GM23338 (cell line): ENCODE measurements at regions not wholly inside any gene's neighbourhood (a gene's known extent, or its start where the extent isn't known, plus 50 kb on each side); places are given as distances from the start of the nearest gene placed in this dataset.
A peak's percentile ranks its signal among the peaks of the same experiment; 100 is the strongest.

Source experiments
- ATAC-seq: fragments of 200-7000 bp; cut with Tn5 transposase; 3 replicates; pipeline ENCODE4 v1.9.1; 2020
- DNase-seq: peaks from one replicate; pipeline ENCODE4 v3.0.0-alpha.2; 2015; ENCODE audit warnings: low spot score
- H2AFZ ChIP-seq: fragments of 200-600 bp; sonication (generic); 2 replicates; pipeline ENCODE4 v1.8.0; 2016; ENCODE audit warnings: antibody characterized with exemption, mild to moderate bottlenecking, moderate library complexity
- H3F3A ChIP-seq: fragments of 200-600 bp; sonication (generic); replicated peaks from 2 replicates; pipeline ENCODE4 v1.8.0; 2017; ENCODE audit warnings: antibody characterized with exemption, mixed run types, low read depth
- H3K27ac ChIP-seq: fragments of 200-600 bp; sonication (generic); 2 replicates; pipeline ENCODE4 v1.6.1; 2016; ENCODE audit warnings: low read depth
- H3K27me3 ChIP-seq: fragments of 200-600 bp; sonication (generic); 2 replicates; pipeline ENCODE4 v1.8.0; 2016; ENCODE audit warnings: mild to moderate bottlenecking, mixed run types, moderate library complexity; ENCODE audit not compliant: insufficient read depth
- H3K36me3 ChIP-seq: fragments of 200-600 bp; sonication (generic); 2 replicates; pipeline ENCODE4 v1.8.0; 2016; ENCODE audit warnings: mild to moderate bottlenecking; ENCODE audit not compliant: insufficient read depth
- H3K4me1 ChIP-seq: fragments of 200-600 bp; sonication (generic); 2 replicates; pipeline ENCODE4 v1.8.0; 2016; ENCODE audit warnings: mild to moderate bottlenecking, moderate library complexity; ENCODE audit not compliant: insufficient read depth
- H3K4me2 ChIP-seq: fragments of 200-600 bp; sonication (generic); 2 replicates; pipeline ENCODE4 v1.7.1; 2017; ENCODE audit warnings: mixed run types
- H3K4me3 ChIP-seq: fragments of 200-600 bp; sonication (generic); 2 replicates; pipeline ENCODE4 v1.6.1; 2016; ENCODE audit warnings: mixed run types
- H3K79me2 ChIP-seq: fragments of 200-600 bp; sonication (generic); replicated peaks from 2 replicates; pipeline ENCODE4 v1.8.0; 2017; ENCODE audit warnings: mild to moderate bottlenecking; ENCODE audit not compliant: insufficient read depth
- H3K9me2 ChIP-seq: fragments of 200-600 bp; sonication (generic); 2 replicates; pipeline ENCODE4 v1.8.0; 2017; ENCODE audit not compliant: insufficient read depth
- H4K20me1 ChIP-seq: fragments of 200-600 bp; sonication (generic); replicated peaks from 2 replicates; pipeline ENCODE4 v1.8.0; 2017; ENCODE audit warnings: mild to moderate bottlenecking; ENCODE audit not compliant: insufficient read depth
- H3K27ac Mint-ChIP-seq: 2 replicates; pipeline ENCODE4 v1.8.0; 2020; ENCODE audit warnings: inconsistent platforms, mild to moderate bottlenecking, moderate library complexity, mixed read lengths
- H3K27me3 Mint-ChIP-seq: 3 replicates; pipeline ENCODE4 v1.8.0; 2022; ENCODE audit warnings: low read depth, mild to moderate bottlenecking, moderate library complexity, mixed read lengths, inconsistent platforms; ENCODE audit not compliant: insufficient read depth, poor library complexity
- H3K36me3 Mint-ChIP-seq: 3 replicates; pipeline ENCODE4 v1.8.0; 2021; ENCODE audit warnings: low read depth, mild to moderate bottlenecking, inconsistent platforms, moderate library complexity, mixed read lengths
- H3K4me1 Mint-ChIP-seq: 3 replicates; pipeline ENCODE4 v1.8.0; 2020; ENCODE audit warnings: mild to moderate bottlenecking, inconsistent platforms, mixed read lengths
- H3K4me3 Mint-ChIP-seq: 3 replicates; pipeline ENCODE4 v1.8.0; 2021; ENCODE audit warnings: moderate library complexity, mild to moderate bottlenecking, inconsistent platforms, mixed read lengths
- H3K9me3 Mint-ChIP-seq: 3 replicates; pipeline ENCODE4 v1.8.0; 2020; ENCODE audit warnings: moderate library complexity, mild to moderate bottlenecking, inconsistent platforms, mixed read lengths
- CREB1 ChIP-seq: fragments of 250-450 bp; sonication (Bioruptor Pico); IDR thresholded peaks from 2 replicates; pipeline ENCODE4 v1.5.0; 2020; ENCODE audit warnings: low read depth, mild to moderate bottlenecking, moderate library complexity
- CTCF ChIP-seq, 2 experiments: fragments of 200-600 bp in 1 of 2; sonication (generic) in 1 of 2; conservative IDR thresholded peaks; 2 replicates each; pipeline versions ENCODE4 v1.5.1 to v1.6.1; 2016 to 2017; ENCODE audit warnings: antibody characterized with exemption in 2 of 2, low read depth in 2 of 2, mild to moderate bottlenecking in 2 of 2, moderate library complexity in 1 of 2
- ETS1 ChIP-seq: IDR thresholded peaks from 2 replicates; pipeline ENCODE4 v1.6.1; 2016; ENCODE audit warnings: antibody characterized with exemption
- JUNB ChIP-seq: IDR thresholded peaks from one replicate; pipeline ENCODE4 v1.6.1; 2016; ENCODE audit warnings: antibody characterized with exemption; ENCODE audit not compliant: unreplicated experiment
- NANOG ChIP-seq: IDR thresholded peaks from 2 replicates; pipeline ENCODE4 v1.6.1; 2016; ENCODE audit warnings: antibody characterized with exemption, borderline replicate concordance
- POLR2AphosphoS5 ChIP-seq: IDR thresholded peaks from 2 replicates; pipeline ENCODE4 v1.6.1; 2016; ENCODE audit warnings: antibody characterized with exemption, low read depth
- STAT1 ChIP-seq: IDR thresholded peaks from one replicate; pipeline ENCODE4 v1.6.1; 2016; ENCODE audit warnings: antibody characterized with exemption; ENCODE audit not compliant: unreplicated experiment
- ZNF331 ChIP-seq: fragments of 250-450 bp; sonication (Bioruptor Pico); IDR thresholded peaks from 2 replicates; pipeline ENCODE4 v1.5.0; 2020; ENCODE audit warnings: low read depth, mild to moderate bottlenecking, moderate library complexity
- ZNF462 ChIP-seq: fragments of 250-450 bp; sonication (Bioruptor Pico); IDR thresholded peaks from 2 replicates; pipeline ENCODE4 v1.5.0; 2020; ENCODE audit warnings: mild to moderate bottlenecking, moderate library complexity

DNA sequence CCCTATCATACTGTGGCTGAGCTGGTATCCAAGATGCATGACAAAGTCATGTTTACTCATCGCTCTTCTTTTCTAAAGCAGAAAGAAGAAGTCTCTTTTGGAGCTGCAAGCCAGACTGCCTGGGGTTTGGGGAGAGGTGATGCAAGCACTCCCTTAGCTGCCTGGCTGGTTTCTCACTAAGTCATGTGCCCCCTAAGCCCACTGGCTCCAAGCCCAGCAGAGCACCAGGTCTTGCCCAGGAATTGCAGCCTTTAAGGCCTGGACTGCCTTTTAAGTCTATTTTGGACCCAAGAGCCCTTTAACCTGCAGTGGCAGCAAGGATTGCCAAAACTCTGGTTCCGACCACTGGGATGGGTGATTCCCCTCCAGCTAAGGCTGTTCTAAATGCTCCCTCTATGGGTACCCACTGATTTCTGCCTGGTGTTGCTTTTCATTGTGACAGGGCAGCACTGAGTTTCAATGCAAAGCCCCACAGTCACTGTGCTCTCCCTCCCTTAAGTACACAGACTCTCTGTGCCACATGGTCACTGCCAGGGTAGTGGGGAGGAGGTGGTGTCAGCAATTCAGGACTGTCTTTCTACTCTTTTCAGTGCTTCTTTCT lies 548.6 kb downstream of the TLL1 start:
- 0 out of 3 replicates have a peak, but pooled peaks cover 2% of the 10 kb centered on the region for H3K4me1 Mint-ChIP-seq
- H3K27ac Mint-ChIP-seq: no peak overlapping the region
- no peaks in the 10 kb centered on the region for H3K36me3 ChIP-seq
- no peaks in the 10 kb centered on the region for H3K4me1 ChIP-seq
- H3K27me3 Mint-ChIP-seq: no peaks in the 10 kb centered on the region
- H3K27me3 ChIP-seq: no peaks in the 10 kb centered on the region
- H2AFZ ChIP-seq: peak overlapping the region; percentile 56; the same call in 1 of the 2 replicates
- H3K27ac ChIP-seq: no peak overlapping the region
- DNase-seq (peak; percentile 3), ATAC-seq (peak; percentile 53)
- H3K4me3 ChIP-seq: no peak overlapping the region
- H3F3A ChIP-seq: no peaks in the 10 kb centered on the region
- H3K4me2 ChIP-seq: no peak overlapping the region
- no peak overlapping the region for H3K4me3 Mint-ChIP-seq
- no peaks in the 10 kb centered on the region for H3K79me2 ChIP-seq
- H3K9me2 ChIP-seq: no peaks in the 10 kb centered on the region
- TF ChIP-seq POLR2AphosphoS5 (no peak), CTCF (conservative IDR thresholded peaks at IDR 0.05; ENCODE audit: low read depth in 2 of 2) (0 out of 4 replicates have a peak, but pooled peaks of 1 of the 2 experiments have one; percentile 12)
- peaks cover 13% of the 10 kb centered on the region; the same call in 2 of the 3 replicates for H3K9me3 Mint-ChIP-seq
- H4K20me1 ChIP-seq: no peaks in the 10 kb centered on the region
- H3K36me3 Mint-ChIP-seq: no peaks in the 10 kb centered on the region; the same call in 2 of the 3 replicates

DNA sequence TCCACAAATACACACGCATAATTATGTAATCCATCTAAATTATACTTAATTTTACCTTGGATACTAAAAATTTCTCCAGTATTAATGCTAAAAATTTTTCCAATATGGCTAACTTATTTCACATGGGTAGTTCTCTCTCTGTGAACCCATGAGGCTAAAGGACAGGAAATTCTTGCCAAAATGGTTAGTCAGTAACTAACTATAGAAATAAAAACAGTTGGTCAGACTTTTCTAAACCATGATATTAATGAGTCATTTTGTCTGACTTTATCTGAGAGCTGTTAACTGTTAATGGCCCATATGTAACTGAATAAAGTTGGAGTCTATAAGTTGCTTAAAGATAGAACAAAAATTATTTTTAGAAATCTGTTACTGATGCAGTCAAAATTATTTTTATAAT lies 549.4 kb downstream of the TLL1 start:
- TF ChIP-seq POLR2AphosphoS5: no peak
- TF ChIP-seq ZNF462 (CRISPR knock-in tag): no peak
- no peak for TF ChIP-seq ZNF331 (CRISPR knock-in tag)
- no peak for TF ChIP-seq ETS1
- no peak for TF ChIP-seq STAT1
- no peak for TF ChIP-seq JUNB
- no peak for TF ChIP-seq CREB1 (CRISPR knock-in tag)
- TF ChIP-seq NANOG: no peak
- Mint-ChIP-seq H3K9me3 (peaks cover 10% of the 10 kb centered on the region; the same call in 2 of the 3 replicates), H3K36me3 (no peaks in the 10 kb centered on the region; the same call in 2 of the 3 replicates), H3K4me1 (peaks cover 6% of the 10 kb centered on the region; the same call in 1 of the 3 replicates), H3K27me3 (no peaks in the 10 kb centered on the region), H3K27ac (no peak overlapping the region), H3K4me3 (no peak overlapping the region)
- Histone ChIP-seq H3K36me3 (no peaks in the 10 kb centered on the region), H3K9me2 (no peaks in the 10 kb centered on the region), H3K79me2 (no peaks in the 10 kb centered on the region), H3F3A (no peaks in the 10 kb centered on the region), H3K4me2 (no peak overlapping the region), H2AFZ (no peak overlapping the region), H3K4me1 (no peaks in the 10 kb centered on the region), H3K4me3 (no peak overlapping the region), H3K27ac (no peak overlapping the region), H3K27me3 (no peaks in the 10 kb centered on the region), H4K20me1 (no peaks in the 10 kb centered on the region)
- no peak for DNase-seq
- ATAC-seq: no peak
